Astrocyte of the spinal cord (primary cell): ENCODE measurements at regions not wholly inside any gene's neighbourhood (a gene's known extent, or its start where the extent isn't known, plus 50 kb on each side); places are given as distances from the start of the nearest gene placed in this dataset.
A peak's percentile ranks its signal among the peaks of the same experiment; 100 is the strongest.
"Not testable (repeated sequence)": the region's sequence is repeated elsewhere in the genome, so short reads cannot be mapped to it uniquely, and the experiment has no call there.

ENCODE experiments used
- DNase-seq: peaks from one replicate; pipeline ENCODE4 v3.0.0; 2011; ENCODE audit warnings: low read depth, low spot score
- H3K4me3 ChIP-seq: 2 replicates; pipeline ENCODE4 v1.5.1; 2011; ENCODE audit warnings: low read depth, mild to moderate bottlenecking, low read length, moderate library complexity
- CTCF ChIP-seq: IDR thresholded peaks from 2 replicates; pipeline ENCODE4 v1.5.1; 2012; ENCODE audit warnings: low read depth, mild to moderate bottlenecking, low read length, inconsistent platforms
- in situ Hi-C: cut with HindIII; loops from 2 replicates; pipeline ENCODE4 v1.10.0; 2017; ENCODE audit warnings: low sequenced_read_pairs

- H3K4me3 ChIP-seq = no peak overlapping the region
- no peak for TF ChIP-seq CTCF
- in situ Hi-C loops = no loop called here
- DNase-seq = peak; percentile 6
Observed at GRCh38 chr7:14973712-14974428, 71.3 kb upstream of the DGKB start.

GRCh38 chr7:14971678-14972077 lies 69.1 kb upstream of the DGKB start:
- DNase-seq, H3K4me3 ChIP-seq, in situ Hi-C loops: not testable (repeated sequence)

GRCh38 chr7:14967376-14967775 lies 64.8 kb upstream of the DGKB start:
- in situ Hi-C loops, DNase-seq, H3K4me3 ChIP-seq: not testable (repeated sequence)

GRCh38 chr7:14962778-14963177 lies 60.2 kb upstream of the DGKB start:
- in situ Hi-C loops = no loop called here
- no peak for TF ChIP-seq CTCF
- no peak for DNase-seq
- H3K4me3 ChIP-seq = no peak overlapping the region

GRCh38 chr7:14960721-14961120 lies 58.2 kb upstream of the DGKB start:
- no peak for TF ChIP-seq CTCF
- in situ Hi-C loops = no loop called here
- H3K4me3 ChIP-seq = no peak overlapping the region
- no peak for DNase-seq

- DNase-seq = no peak
- in situ Hi-C loops = no loop called here
- H3K4me3 ChIP-seq = no peak overlapping the region
- no peak for TF ChIP-seq CTCF
Observed at GRCh38 chr7:14959339-14959738, 56.8 kb upstream of the DGKB start.

GRCh38 chr7:14954035-14954434 lies 51.5 kb upstream of the DGKB start:
- in situ Hi-C loops = no loop called here

More at GRCh38 chr7:14954035-14954434, 51.5 kb upstream of the DGKB start:
- H3K4me3 ChIP-seq = no peak overlapping the region
- TF ChIP-seq CTCF = no peak
- DNase-seq = no peak
